T-helper 2 cell treated with Interferon-gamma antibody and Interleukin-4, amounts not matched to agents 100 ng/mL and 5 ng/mL, for 36 hours (primary cell): ENCODE measurements at regions not wholly inside any gene's neighbourhood (a gene's known extent, or its start where the extent isn't known, plus 50 kb on each side); places are given as distances from the start of the nearest gene placed in this dataset.
"Not testable (repeated sequence)": the region's sequence is repeated elsewhere in the genome, so short reads cannot be mapped to it uniquely, and the experiment has no call there.

ENCODE experiments used
- intact Hi-C: fragments of 100-400 bp; cut with micrococcal nuclease; formaldehyde crosslinking; loops from one replicate; pipeline ENCODE4 v1.15.1; 2023

GRCh38 chr12:47411966-47412365, 293.9 kb downstream of the RPAP3 start:
- intact Hi-C loops: no loop called here

- intact Hi-C loops: no loop called here
Observed at GRCh38 chr12:47410862-47411261, 295.0 kb downstream of the RPAP3 start.

- intact Hi-C loops: no loop called here
Observed at GRCh38 chr12:47410383-47410782, 295.4 kb downstream of the RPAP3 start.

GRCh38 chr12:47409310-47409987, 296.4 kb downstream of the RPAP3 start:
- intact Hi-C loops: no loop called here

- intact Hi-C loops: no loop called here
Observed at GRCh38 chr12:47408171-47408871, 297.5 kb downstream of the RPAP3 start.

- intact Hi-C loops: no loop called here
Observed at GRCh38 chr12:47407463-47408129, 298.2 kb downstream of the RPAP3 start.

GRCh38 chr12:47403681-47404080, 302.1 kb downstream of the RPAP3 start:
- intact Hi-C loops: no loop called here

GRCh38 chr12:47401196-47401595, 304.6 kb downstream of the RPAP3 start:
- intact Hi-C loops: not testable (repeated sequence)

- intact Hi-C loops: no loop called here
Observed at GRCh38 chr12:47400266-47400665, 305.6 kb downstream of the RPAP3 start.

GRCh38 chr12:47397664-47398281, 308.1 kb downstream of the RPAP3 start:
- intact Hi-C loops: loop anchor here (1.0 to 10.0 kb wide), 7 partner anchors 53 to 365 kb away; partner anchors contain the start of genes AMIGO2, PCED1B and RPAP3

GRCh38 chr12:47396902-47397663, 308.7 kb downstream of the RPAP3 start:
- intact Hi-C loops: loop anchor here (1.0 to 10.0 kb wide), 7 partner anchors 52 to 365 kb away; partner anchors contain the start of genes AMIGO2, PCED1B and RPAP3

- intact Hi-C loops: loop anchor here (10.0 kb wide), 2 partner anchors 49 to 311 kb away; partner anchors contain the start of gene RPAP3
Observed at GRCh38 chr12:47394070-47394469, 311.8 kb downstream of the RPAP3 start.

GRCh38 chr12:47393403-47393790, 312.4 kb downstream of the RPAP3 start:
- intact Hi-C loops: loop anchor here (10.0 kb wide), 2 partner anchors 49 to 311 kb away; partner anchors contain the start of gene RPAP3

- intact Hi-C loops: loop anchor here (1.0 to 10.0 kb wide), 3 partner anchors 30 to 313 kb away; partner anchors contain the start of gene RPAP3
Observed at GRCh38 chr12:47391566-47391965, 311.8 kb upstream of the AMIGO2 start.

- intact Hi-C loops: no loop called here
Observed at GRCh38 chr12:47388712-47389111, 309.0 kb upstream of the AMIGO2 start.

GRCh38 chr12:47387994-47388393, 308.2 kb upstream of the AMIGO2 start:
- intact Hi-C loops: no loop called here

GRCh38 chr12:47385653-47386052, 305.9 kb upstream of the AMIGO2 start:
- intact Hi-C loops: no loop called here

- intact Hi-C loops: no loop called here
Observed at GRCh38 chr12:47383942-47384341, 304.2 kb upstream of the AMIGO2 start.

- intact Hi-C loops: no loop called here
Observed at GRCh38 chr12:47382305-47382704, 302.5 kb upstream of the AMIGO2 start.

GRCh38 chr12:47378907-47379306, 299.1 kb upstream of the AMIGO2 start:
- intact Hi-C loops: no loop called here

GRCh38 chr12:47378222-47378582, 298.4 kb upstream of the AMIGO2 start:
- intact Hi-C loops: no loop called here
